PC-3 (cell line): ENCODE measurements at regions not wholly inside any gene's neighbourhood (a gene's known extent, or its start where the extent isn't known, plus 50 kb on each side); places are given as distances from the start of the nearest gene placed in this dataset.

Source experiments
- ATAC-seq: fragments of 200-7000 bp; cut with Tn5 transposase; 2 replicates; pipeline ENCODE4 v1.9.1; 2020; ENCODE audit warnings: mild to moderate bottlenecking, moderate library complexity
- BruUV-seq: library from RNA; stranded (reverse); fragments of 400-500 nt; replicated peaks from 2 replicates; lab custom pipeline; 2021; lab: Mats Ljungman, UMichigan
- CTCF ChIA-PET: fragments of 300-600 bp; sonication (Branson Sonifier 250); formaldehyde crosslinking; loops from one replicate; lab custom pipeline; 2022; ENCODE audit warnings: antibody characterized with exemption; lab: Charles Lee
- POLR2A ChIA-PET: fragments of 300-600 bp; sonication (Branson Sonifier 250); formaldehyde crosslinking; loops from one replicate; lab custom pipeline; 2022; ENCODE audit warnings: antibody characterized with exemption; ENCODE audit not compliant: unreplicated experiment; lab: Charles Lee
- DNase-seq: peaks from one replicate; pipeline ENCODE4 v3.0.0-alpha.2; 2015
- H2AFZ ChIP-seq: fragments of 300-600 bp; sonication (generic); 2 replicates; pipeline ENCODE4 v1.6.0; 2016; ENCODE audit warnings: antibody characterized with exemption, low read length
- H3F3A ChIP-seq: fragments of 300-600 bp; sonication (generic); one replicate; pipeline ENCODE4 v1.6.0; 2017; ENCODE audit warnings: antibody characterized with exemption, low read length, control low read depth, mild to moderate bottlenecking; ENCODE audit not compliant: unreplicated experiment
- H3K27ac ChIP-seq: fragments of 300-600 bp; sonication (generic); 2 replicates; pipeline ENCODE4 v1.5.1; 2016; ENCODE audit warnings: mild to moderate bottlenecking, low read length
- H3K27me3 ChIP-seq: fragments of 300-600 bp; sonication (generic); 2 replicates; pipeline ENCODE4 v1.6.1; 2016; ENCODE audit warnings: low read length, mixed read lengths
- H3K36me3 ChIP-seq: fragments of 300-600 bp; sonication (generic); 2 replicates; pipeline ENCODE4 v1.6.1; 2016; ENCODE audit warnings: low read depth, mixed run types, low read length, mixed read lengths
- H3K4me1 ChIP-seq: fragments of 300-600 bp; sonication (generic); 2 replicates; pipeline ENCODE4 v1.5.1; 2016; ENCODE audit warnings: low read length; ENCODE audit not compliant: insufficient read depth
- H3K4me2 ChIP-seq: fragments of 300-600 bp; sonication (generic); 2 replicates; pipeline ENCODE4 v1.6.0; 2016; ENCODE audit warnings: low read length
- H3K4me3 ChIP-seq: fragments of 300-600 bp; sonication (generic); 2 replicates; pipeline ENCODE4 v1.5.1; 2016; ENCODE audit warnings: mild to moderate bottlenecking, low read length, mixed read lengths
- H3K79me2 ChIP-seq: fragments of 300-600 bp; sonication (generic); 2 replicates; pipeline ENCODE4 v1.6.1; 2017; ENCODE audit warnings: low read length, mixed read lengths
- H3K9ac ChIP-seq: fragments of 300-600 bp; sonication (generic); 2 replicates; pipeline ENCODE4 v1.6.0; 2016; ENCODE audit warnings: mild to moderate bottlenecking, low read length
- H3K9me2 ChIP-seq: fragments of 300-600 bp; sonication (generic); replicated peaks from 2 replicates; pipeline ENCODE4 v1.6.1; 2016; ENCODE audit warnings: mixed run types, low read length, mixed read lengths
- H3K9me3 ChIP-seq: fragments of 300-600 bp; sonication (generic); 2 replicates; pipeline ENCODE4 v1.6.1; 2016; ENCODE audit warnings: low read length, mixed read lengths
- H4K20me1 ChIP-seq: fragments of 300-600 bp; sonication (generic); 2 replicates; pipeline ENCODE4 v1.6.1; 2016; ENCODE audit warnings: low read length, mixed read lengths
- EZH2 ChIP-seq: fragments of 300-600 bp; sonication (generic); IDR thresholded peaks from one replicate; pipeline ENCODE4 v1.6.1; 2017; ENCODE audit warnings: antibody characterized with exemption, mild to moderate bottlenecking, low read length; ENCODE audit not compliant: unreplicated experiment
- EZH2phosphoT487 ChIP-seq: fragments of 300-600 bp; sonication (generic); IDR thresholded peaks from 2 replicates; pipeline ENCODE4 v1.6.1; 2018; ENCODE audit warnings: mild to moderate bottlenecking, antibody characterized with exemption, low read length, borderline replicate concordance
- intact Hi-C: fragments of 100-400 bp; cut with micrococcal nuclease; formaldehyde crosslinking; loops from 2 replicates; pipeline ENCODE4 v1.9.0; 2023
- TF ChIP-seq, protein P1 (sequence below): fragments of 300-600 bp; sonication (generic); conservative IDR thresholded peaks from 2 replicates; pipeline ENCODE4 v1.5.1; 2017; ENCODE audit warnings: antibody characterized with exemption, low read depth, mild to moderate bottlenecking, low read length

DNA sequence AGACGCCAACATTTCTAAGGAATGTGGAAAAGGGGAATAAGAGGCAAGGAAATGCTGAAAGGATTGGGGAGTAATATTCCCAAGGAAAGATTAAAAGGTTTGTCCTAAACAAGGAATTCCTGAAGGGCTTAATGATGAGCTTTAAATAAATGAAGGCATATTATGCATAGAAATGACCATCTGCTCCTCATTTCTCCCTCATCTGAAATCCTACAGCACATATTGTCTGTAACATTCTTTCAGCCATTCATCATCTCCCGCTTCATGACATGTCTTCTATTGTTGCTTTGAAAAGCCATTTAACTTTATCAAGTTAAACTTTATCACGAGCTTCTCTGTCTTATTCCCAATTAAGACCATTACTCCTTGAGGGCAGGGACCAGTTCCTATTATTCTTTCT lies 608.7 kb upstream of the PLXNA2 start:
- POLR2A ChIA-PET = no interaction called here
- no peak overlapping the region for H2AFZ ChIP-seq
- H3K4me2 ChIP-seq = no peak overlapping the region
- CTCF ChIA-PET = no interaction called here
- intact Hi-C loops = no loop called here
- no peaks in the 10 kb centered on the region for H3K36me3 ChIP-seq
- no TSS peak for BruUV-seq
- no peaks in the 10 kb centered on the region for H3K9me2 ChIP-seq
- no peak for DNase-seq
- no peak overlapping the region for H3K9ac ChIP-seq
- no peaks in the 10 kb centered on the region for H3K9me3 ChIP-seq
- no peak overlapping the region for H3K27ac ChIP-seq
- H3K4me3 ChIP-seq = no peak overlapping the region
- no peaks in the 10 kb centered on the region for H3K27me3 ChIP-seq
- H3K79me2 ChIP-seq = no peaks in the 10 kb centered on the region
- no peak for ATAC-seq
- TF ChIP-seq EZH2 (no peak), EZH2phosphoT487 (no peak)
- TF ChIP-seq, protein P1, sequence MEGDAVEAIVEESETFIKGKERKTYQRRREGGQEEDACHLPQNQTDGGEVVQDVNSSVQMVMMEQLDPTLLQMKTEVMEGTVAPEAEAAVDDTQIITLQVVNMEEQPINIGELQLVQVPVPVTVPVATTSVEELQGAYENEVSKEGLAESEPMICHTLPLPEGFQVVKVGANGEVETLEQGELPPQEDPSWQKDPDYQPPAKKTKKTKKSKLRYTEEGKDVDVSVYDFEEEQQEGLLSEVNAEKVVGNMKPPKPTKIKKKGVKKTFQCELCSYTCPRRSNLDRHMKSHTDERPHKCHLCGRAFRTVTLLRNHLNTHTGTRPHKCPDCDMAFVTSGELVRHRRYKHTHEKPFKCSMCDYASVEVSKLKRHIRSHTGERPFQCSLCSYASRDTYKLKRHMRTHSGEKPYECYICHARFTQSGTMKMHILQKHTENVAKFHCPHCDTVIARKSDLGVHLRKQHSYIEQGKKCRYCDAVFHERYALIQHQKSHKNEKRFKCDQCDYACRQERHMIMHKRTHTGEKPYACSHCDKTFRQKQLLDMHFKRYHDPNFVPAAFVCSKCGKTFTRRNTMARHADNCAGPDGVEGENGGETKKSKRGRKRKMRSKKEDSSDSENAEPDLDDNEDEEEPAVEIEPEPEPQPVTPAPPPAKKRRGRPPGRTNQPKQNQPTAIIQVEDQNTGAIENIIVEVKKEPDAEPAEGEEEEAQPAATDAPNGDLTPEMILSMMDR = no peak
- no peaks in the 10 kb centered on the region for H3F3A ChIP-seq
- H3K4me1 ChIP-seq = peaks cover 8% of the 10 kb centered on the region; the same call in 1 of the 2 replicates
- H4K20me1 ChIP-seq = no peaks in the 10 kb centered on the region

DNA sequence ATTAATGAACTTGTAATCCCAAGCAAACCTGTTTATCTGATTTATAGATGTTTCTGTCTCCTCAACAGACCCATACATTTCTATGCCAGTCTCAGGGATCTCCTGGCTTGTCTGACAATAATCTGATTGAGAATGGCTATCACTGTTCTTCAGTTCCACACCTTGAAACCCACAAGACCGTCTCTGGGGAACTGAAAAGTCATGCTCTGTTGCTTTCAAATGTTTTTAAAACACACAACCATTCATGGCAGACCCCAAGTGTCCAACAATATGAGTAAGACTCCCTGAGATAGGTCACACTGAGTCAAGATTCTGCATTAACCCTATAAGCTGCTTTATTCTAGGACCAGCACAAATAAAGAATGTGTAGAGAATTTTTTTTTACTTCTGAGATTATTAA lies 611.2 kb upstream of the PLXNA2 start:
- no TSS peak for BruUV-seq
- Histone ChIP-seq H3K9me2 (no peaks in the 10 kb centered on the region), H3K9ac (no peak overlapping the region), H3K9me3 (no peaks in the 10 kb centered on the region), H3K4me3 (no peak overlapping the region), H2AFZ (no peak overlapping the region), H3F3A (no peaks in the 10 kb centered on the region), H3K27ac (no peak overlapping the region), H3K27me3 (no peaks in the 10 kb centered on the region), H3K79me2 (no peaks in the 10 kb centered on the region), H3K4me2 (no peak overlapping the region), H3K36me3 (no peaks in the 10 kb centered on the region), H3K4me1 (peaks cover 8% of the 10 kb centered on the region; the same call in 1 of the 2 replicates), H4K20me1 (no peaks in the 10 kb centered on the region)
- TF ChIP-seq EZH2 (no peak), EZH2phosphoT487 (no peak)
- TF ChIP-seq, protein P1 = no peak
- POLR2A ChIA-PET = no interaction called here
- DNase-seq (no peak), ATAC-seq (no peak)
- CTCF ChIA-PET = no interaction called here
- intact Hi-C loops = no loop called here

DNA sequence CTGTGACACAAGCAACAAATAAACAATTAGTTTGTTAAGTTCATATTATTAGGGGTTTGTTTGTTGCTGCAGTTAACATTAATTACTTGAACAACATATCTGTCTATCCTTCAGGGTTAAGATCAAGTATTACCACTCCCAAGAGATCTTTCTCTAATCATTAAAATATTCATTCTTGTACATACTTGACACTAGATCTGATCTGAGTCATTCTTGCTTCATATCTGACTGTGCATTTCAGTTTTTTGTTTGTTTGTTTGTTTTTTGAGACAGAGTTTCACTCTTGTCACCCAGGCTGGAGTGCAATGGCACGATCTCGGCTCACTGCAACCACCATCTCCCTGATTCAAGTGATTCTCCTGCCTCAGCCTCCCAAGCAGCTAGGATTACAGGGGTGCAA lies 613.3 kb upstream of the PLXNA2 start:
- no TSS peak for BruUV-seq
- no peak overlapping the region for H3K4me2 ChIP-seq

More for the DNA sequence above, 613.3 kb upstream of the PLXNA2 start:
- H3F3A ChIP-seq = no peaks in the 10 kb centered on the region
- no peaks in the 10 kb centered on the region for H3K79me2 ChIP-seq
- no peaks in the 10 kb centered on the region for H3K36me3 ChIP-seq
- H3K9me3 ChIP-seq = no peaks in the 10 kb centered on the region
- DNase-seq = peak; percentile 53
- H4K20me1 ChIP-seq = no peaks in the 10 kb centered on the region
- TF ChIP-seq EZH2phosphoT487 (no peak), EZH2 (no peak)
- TF ChIP-seq, protein P1 = no peak
- POLR2A ChIA-PET = no interaction called here
- ATAC-seq = no peak
- H3K9ac ChIP-seq = no peak overlapping the region
- no peak overlapping the region for H3K27ac ChIP-seq
- CTCF ChIA-PET = no interaction called here
- H3K4me1 ChIP-seq = peaks cover 8% of the 10 kb centered on the region; the same call in 1 of the 2 replicates
- H3K27me3 ChIP-seq = no peaks in the 10 kb centered on the region
- no peak overlapping the region for H3K4me3 ChIP-seq
- H2AFZ ChIP-seq = no peak overlapping the region
- H3K9me2 ChIP-seq = no peaks in the 10 kb centered on the region
- intact Hi-C loops = no loop called here
